NCI-H2196 (cell line): ENCODE measurements at regions not wholly inside any gene's neighbourhood (a gene's known extent, or its start where the extent isn't known, plus 50 kb on each side); places are given as distances from the start of the nearest gene placed in this dataset.
"Not testable (repeated sequence)": the region's sequence is repeated elsewhere in the genome, so short reads cannot be mapped to it uniquely, and the experiment has no call there.

ENCODE experiments used
- DNase-seq: peaks from one replicate; lab custom pipeline; 2025; ENCODE audit not compliant: unreplicated experiment; lab: John Stamatoyannopoulos, UW

DNA sequence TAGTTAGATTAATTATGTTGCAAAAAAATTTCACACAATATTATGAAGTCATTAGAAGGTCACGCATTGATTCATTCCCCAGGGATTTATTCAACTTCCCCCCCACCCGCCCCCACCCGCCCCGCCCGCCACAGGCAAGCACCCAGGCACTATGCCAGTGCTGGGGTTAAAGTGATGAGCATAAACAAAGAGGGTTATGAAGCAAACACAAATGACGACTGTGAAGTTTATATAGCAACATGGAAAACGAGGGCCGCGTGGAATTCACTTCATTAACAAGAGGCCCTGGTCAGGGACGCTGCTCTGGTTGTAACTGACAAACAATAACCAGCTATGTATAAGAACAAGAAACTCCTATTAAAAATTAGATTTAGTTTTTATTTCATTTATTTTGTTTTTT, 656.5 kb upstream of the COBL start:
- DNase-seq: no peak

DNA sequence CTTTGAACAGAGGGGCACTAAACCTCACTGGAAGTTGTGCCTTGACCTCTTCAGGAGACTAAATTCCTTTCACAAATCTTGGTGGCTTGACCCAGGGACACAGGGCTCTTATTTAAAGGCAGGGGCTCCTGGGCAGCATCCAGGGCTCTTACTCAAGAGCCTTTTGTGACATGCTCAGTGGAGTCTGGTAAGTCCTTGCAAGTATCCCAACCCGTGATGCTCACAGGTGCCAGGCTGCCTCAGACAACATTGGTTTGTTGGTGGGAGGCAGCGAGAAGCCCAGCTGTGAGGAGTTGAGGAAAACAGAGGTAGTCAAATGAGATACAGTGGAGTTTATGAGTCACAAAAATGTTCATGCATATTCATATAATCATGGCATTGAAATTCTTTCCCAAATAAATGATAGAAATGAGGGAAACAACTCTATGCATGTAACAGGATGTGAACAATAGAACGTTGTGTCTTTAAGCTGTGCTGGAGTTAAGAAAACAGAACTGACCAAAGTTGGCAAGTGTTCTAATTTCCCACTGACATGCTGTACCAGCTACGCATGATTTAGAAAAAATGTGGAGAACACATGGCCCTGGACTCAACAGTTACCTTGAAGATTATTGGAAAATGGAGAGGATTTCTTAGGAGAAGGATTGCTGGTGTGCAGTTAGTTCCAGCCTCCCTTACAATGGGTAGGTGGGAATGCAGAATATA, 654.5 kb upstream of the COBL start:
- no peak for DNase-seq

DNA sequence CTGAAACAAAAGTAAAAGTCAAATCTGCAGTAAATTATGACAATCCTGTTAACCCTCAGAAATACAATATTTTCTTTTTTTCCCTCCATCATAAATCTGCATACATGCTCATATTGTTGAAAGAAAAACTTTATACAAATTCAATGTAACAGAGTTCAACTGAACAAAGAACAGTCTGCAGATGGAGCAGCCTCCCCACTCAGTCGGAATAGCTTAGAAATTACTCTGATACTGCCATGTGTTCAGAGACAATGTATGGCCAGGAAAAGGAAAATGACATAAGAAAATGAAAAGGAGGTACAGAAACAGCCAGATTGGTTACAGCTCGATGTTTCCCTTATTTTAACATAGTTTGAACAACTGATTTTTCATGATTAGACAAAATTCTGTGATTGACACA, 651.9 kb upstream of the COBL start:
- no peak for DNase-seq

DNA sequence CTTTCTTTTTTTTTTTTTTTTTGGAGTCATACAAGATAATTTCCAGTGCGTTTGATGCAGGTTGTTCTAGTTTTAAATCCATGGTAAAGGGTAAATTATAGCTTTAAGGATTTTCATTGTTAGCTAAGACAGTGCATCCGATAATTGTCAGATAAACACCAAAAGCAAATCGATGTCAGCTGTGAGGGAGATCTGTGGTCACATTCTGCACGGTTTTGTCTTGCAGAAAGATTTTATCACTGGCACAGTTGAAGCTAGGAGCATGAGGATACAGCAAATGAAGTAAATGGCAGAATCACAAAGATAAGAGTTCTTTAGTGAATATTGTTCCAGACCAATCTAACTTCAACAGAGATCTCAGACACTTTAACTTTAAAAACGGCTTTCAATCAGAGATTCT, 648.8 kb upstream of the COBL start:
- DNase-seq: no peak

DNA sequence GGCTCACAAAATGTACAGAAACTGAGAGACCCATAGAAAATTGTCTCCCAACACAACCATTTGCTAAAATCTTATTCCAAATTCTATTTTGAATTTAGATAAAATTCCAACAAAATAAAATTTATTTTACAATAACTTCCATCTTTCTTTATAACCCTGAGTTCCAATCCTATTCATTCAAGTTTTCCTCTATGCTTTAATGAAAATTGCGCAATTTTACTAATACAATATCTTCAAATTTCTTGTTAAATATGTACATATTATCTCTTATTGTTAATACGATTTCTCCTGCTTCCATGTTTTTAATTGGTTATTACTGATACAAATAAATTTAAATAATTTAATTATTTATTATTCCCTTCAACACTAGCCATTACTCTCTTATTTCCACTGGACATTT, 645.2 kb upstream of the COBL start:
- DNase-seq: no peak

DNA sequence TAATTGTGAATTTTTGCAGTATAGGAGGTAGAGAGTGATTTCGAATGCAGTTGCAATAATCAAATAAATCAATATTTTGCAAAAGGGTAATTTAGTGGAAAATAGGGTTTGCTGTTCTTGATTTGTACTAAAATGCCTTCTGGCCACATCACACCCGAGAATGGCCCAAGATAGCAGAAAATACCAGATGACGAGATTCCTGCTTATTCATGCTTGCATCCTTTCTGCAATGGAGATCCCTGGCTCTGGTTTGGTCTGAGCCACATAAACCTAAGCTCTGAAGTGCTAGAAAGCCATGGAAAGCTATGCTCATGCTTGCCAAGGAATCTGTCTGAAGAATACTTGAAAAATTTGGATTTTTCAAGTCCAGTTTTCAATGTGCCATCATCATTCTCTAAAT, 634.2 kb upstream of the COBL start:
- DNase-seq: no peak

DNA sequence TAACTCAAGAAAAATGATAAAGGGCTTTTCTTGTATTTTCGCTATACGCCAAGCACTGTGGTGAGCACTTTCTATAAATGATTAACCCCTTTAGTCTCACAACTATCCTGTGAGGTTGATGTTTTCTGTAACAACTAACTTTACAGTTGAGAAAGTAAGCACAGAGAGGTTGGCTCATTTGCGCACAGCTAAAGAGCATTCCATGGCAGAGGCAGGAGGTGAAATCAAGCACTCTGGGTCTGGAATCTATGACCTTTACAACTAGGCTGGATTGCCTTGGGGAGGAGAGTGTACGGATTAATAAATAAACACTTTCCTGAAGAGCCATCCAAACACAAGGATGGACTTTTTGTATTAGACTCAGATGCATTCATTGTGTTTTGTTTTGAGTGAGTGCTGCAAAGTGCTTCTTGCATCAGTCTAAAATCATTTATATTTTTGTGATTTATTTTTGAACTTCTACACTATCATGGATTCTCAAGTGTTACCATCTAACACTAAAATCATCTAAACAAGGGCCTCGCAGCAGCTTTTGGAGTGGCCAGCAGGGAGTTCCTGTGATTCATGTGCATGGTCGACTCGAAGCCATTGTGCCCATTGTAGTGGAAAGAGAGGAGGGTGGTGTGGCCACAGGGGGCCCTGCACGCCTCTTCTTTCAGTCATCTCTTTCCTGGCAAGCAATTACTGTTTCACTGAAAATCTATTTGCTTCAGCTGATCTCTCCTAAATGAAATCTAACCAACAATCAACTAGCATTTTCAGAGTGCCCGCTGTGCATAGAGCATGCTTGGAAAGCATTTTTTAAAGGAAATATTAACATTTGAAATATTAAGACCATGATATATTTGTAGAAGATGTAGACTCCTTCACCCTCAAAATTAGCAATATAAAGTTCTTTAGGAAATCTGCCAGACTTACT, 633.4 kb upstream of the COBL start:
- no peak for DNase-seq

DNA sequence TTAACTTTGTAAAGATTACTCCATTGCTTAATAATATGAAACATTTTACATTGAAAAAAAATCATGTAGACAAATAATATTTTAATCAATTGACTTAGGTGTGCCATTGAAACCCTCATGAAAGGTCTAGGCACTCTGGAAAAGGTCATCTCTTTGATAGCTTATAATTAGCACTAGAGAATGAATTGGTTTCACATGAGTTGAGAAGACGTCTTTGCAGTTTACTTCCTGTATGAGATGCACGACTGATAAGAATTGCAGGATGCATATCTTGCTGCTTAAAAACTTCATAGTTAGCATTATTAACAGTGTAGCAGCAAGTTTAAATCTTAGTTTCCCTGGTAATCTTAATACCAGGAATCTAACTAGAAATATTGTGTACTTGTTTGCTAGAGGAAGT, 614.2 kb upstream of the COBL start:
- DNase-seq: no peak

DNA sequence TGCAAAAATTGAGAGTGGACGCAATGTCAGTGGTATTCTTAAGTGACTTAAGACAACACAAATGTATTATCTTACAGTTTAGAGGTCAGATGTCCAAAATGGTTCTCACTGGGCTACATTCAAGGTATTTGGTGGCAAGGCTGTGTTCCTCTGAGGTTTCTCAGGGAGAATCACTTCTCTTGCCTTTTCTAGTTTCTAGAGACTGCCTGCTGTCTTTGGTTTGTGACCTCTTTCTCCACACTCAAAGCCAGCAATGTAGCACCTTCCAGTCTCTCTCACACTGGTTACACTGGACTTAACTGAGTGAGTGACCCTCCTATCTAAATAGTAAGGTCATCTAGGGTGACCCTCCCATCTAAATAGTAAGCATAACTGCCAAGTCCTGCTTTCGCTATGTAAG, 613.2 kb upstream of the COBL start:
- no peak for DNase-seq

DNA sequence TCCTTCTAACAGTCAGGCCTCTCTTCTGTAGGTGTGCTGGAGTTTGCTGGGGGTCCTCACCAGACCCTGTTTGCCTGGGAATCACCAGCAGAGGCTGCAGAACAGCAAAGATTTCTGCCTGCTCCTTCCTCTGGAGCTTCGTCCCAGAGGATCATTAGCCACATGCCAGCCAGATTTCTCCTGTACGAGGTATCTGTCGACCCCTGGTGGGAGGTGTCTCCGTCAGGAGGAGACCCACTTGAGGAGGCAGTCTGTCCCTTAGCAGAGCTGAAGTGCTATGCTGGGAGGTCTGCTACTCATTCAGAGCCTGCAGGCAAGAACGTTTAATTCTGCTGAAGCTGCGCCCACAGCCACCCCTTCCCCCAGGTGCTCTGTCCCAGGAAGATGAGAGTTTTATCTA, 611.1 kb upstream of the COBL start:
- DNase-seq: no peak

DNA sequence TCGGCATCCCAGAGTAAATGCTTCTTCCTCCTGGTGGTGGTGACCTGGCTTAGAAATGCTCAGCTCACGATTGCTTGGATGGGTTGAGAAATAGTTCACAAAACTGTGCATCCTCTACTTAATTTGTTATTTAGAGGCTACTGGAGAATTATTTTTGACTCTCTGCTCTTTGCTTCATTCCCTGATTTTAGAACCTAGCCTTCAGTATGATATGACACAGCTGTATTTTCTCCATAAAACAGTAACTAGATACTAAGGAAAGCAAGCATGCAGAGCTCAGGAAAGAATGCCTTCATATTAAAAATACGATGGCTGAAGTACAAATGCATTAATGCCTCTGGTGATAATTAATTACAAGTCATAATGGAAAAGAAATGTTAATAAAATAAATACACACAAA, 602.0 kb upstream of the COBL start:
- no peak for DNase-seq

DNA sequence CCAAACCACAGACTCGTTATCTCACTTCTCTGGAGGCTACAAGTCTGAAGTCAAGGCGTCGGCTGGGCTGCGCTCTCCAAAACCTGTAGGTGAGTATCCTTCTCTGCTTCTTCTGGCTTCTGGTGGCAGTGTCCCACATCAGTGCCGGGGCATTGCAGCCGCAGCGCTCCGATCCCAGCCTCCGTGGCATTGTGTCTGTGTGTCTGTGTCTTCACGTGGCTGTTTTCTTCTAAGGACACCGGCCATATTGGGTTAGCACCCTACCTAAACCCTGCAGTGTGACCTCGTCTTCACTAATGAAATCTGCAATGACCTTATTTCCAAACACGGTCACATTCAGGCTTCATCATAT, 584.9 kb upstream of the COBL start:
- no peak for DNase-seq

DNA sequence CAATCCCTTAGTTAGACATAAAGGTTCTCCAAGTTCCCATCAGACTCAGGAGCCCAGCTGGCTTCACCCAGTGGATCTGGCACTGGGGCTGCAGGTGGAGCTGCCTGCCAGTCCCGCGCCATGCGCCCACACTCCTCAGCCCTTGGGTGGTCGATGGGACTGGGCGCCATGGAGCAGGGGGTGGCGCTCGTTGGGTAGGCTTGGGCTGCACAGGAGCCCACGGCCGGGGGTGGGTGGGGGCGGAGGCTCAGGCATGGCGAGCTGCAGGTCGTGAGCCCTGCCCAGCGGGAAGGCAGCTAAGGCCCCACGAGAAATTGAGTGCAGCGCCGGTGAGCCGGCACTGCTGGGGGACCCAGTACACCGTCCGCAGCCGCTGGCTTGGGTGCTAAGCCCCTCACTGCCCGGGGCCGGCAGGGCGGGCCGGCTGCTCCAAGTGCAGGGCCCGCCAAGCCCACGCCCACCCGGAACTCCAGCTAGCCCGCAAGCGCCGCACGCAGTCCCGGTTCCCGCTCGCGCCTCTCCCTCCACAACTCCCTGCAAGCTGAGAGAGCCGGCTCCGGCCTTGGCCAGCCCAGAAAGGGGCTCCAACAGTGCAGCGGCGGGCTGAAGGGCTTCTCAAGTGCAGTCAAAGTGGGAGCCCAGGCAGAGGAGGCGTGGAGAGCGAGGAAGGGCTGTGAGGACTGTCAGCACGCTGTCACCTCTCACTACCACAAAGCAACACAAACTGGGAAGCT, 584.3 kb upstream of the COBL start:
- not testable (repeated sequence) for DNase-seq

DNA sequence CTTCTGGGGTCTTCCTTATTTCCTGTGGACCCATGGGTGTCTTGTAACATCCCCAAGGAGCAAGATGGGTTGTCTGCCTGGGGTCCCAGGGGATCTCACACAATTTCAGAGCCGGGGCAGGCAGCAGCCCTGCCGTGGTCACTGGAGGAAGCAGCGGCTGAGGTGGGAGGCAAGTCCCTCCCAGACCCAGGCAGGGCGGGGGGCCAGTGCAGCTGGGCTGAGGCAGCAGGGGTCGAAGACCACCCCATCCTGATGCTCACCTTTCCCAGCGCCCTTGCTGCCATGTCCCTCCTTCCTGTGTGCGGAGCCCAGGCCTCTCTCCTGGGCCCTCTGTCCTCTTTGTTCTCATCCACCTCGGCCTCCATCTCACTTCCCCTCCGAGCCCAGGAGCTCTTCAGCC, 583.0 kb upstream of the COBL start:
- DNase-seq: no peak

DNA sequence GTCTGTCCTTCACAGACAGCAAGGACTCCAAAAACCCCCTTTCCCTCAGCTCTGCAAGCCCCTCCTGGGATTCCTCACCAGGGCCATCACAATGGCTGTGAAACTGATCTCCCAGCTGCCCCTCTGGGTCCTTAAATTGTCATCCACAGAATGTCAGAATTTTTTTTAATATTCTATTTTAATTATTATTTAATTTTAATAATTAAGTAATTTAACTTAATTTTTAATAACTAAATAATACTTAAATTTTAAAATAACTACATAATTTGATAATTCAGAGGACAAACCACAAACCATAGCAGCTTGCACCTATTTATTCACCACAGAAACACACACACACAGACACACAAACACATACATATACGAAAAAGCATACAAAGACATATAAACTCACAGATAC, 565.8 kb upstream of the COBL start:
- DNase-seq: no peak

DNA sequence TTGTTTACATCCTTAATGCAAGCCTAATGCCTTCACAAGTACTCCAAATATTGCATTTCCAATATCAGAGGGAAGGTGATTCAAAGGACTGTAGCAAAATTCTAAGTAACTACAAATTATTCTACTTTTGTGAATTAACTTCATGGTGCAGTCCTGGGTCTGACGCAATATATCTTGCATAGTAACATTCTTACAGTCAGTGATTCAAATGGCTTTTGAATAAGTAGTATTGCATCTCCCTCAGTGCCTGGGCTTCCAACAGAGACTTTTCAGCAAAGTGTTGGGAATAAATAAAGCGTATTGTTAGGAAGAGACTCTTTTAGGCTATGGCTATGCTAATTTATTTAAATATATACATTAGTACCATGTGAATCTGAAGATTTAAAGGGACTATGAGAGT, 564.7 kb upstream of the COBL start:
- DNase-seq: no peak

DNA sequence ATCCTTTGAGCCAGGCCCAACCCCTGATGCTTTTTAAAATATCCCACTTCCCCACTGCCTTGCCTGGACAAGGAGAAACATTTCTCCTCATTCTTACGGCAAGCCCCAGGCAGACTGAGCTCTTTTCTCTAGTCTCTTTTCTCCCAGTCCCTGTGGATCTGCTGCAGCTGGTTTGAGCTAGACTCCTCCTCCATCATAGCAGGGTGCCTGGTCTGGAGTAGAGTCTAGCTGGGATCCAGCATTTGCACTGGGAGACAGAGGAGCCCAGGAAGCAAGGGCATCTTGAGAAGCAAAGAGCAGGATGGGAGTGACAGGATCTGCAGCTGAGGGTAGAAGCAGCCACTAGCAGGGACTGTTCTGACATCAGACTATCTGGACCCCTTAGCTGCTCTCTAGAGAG, 562.3 kb upstream of the COBL start:
- DNase-seq: no peak

DNA sequence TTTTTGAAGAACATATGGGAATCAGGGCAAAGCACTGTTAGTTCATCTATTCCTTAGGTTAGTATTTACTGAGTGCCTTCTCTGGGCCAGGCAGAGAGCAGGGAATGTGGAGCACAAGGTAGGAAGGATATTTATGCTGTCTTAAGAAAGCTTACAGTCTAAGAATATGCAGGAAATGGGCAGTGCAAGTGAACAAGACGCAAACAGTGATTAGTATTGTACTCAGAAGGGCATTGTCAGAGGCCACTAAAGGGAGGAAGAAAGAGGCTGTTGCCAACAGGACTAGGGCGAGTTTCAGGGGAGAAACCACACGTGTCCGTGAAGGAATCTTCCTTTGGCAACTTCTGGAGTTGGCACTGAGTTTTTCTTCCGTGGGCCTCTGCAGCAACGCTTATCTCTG, 552.8 kb upstream of the COBL start:
- DNase-seq: no peak

DNA sequence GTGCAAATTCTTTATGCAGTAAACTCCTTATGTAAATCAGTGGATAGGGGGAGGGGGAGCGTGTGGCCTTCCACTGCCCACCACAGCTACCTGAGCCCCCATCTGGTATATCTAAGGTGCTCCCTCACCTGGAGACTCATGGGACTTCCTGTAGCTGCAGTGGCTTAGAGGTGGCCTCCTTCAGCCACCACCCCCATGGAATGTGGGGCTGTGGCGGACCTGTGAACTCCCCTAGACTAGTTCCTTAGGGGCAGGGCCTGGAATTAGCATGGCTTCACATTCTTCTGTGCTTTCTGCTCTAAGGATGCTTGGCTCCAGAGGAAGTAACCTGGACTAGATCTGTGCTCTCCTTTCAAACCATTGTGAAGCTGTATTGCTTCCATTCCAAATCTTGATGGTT, 550.5 kb upstream of the COBL start:
- no peak for DNase-seq

DNA sequence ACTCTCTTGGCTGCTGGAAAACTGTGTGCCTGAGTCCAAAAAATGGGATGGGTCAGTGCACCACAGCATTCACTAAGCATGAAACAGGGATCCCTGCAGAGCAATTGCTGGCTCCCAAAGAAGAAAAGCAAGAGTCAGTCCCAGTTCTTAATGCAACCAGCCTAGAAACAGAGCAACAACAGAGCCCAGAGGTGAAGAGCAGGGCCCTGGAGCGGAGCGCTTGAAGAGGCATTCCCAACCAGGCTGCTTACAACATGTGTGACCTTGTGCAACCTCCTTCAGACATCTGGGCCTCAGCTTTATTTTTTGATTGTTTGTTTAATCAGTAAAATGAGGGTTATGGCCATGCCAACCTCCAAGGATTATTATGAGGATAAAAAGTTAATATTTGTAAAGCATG, 543.7 kb upstream of the COBL start:
- no peak for DNase-seq

DNA sequence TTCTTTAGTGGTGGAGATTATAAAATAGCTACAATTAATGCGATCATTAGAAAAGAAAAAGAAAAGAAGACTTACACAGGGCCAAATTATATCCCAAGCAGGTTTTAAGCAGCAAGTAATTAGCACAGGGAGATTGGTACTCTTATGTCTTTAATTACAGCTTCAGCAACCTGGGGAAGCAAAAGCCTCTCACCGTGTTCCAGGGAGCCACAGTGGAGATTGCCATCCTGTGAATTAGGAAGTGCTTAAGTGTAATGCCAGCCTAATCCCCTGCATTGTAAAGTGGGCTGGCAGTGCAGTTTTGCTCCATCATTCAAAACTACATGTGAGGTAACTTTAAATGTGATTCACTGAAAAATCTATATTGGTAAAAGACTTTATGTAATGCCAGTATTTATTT, 533.5 kb upstream of the COBL start:
- DNase-seq: no peak
